Breast epithelium (tissue), 3 donors: ENCODE measurements at regions not wholly inside any gene's neighbourhood (a gene's known extent, or its start where the extent isn't known, plus 50 kb on each side); places are given as distances from the start of the nearest gene placed in this dataset.

Experiments used
- CTCF ChIP-seq, 3 donors: fragments of 450-650 bp; IDR thresholded peaks; one replicate each; pipeline ENCODE4 v1.5.1; 2016 to 2017; ENCODE audit warnings: antibody characterized with exemption in 3 of 3, mild to moderate bottlenecking in 3 of 3, moderate library complexity in 3 of 3
- POLR2A ChIP-seq: fragments of 450-650 bp; IDR thresholded peaks from one replicate; pipeline ENCODE4 v1.6.1; 2016; ENCODE audit warnings: antibody characterized with exemption, mild to moderate bottlenecking, moderate library complexity
- POLR2AphosphoS5 ChIP-seq, 3 donors: sonication (generic); formaldehyde crosslinking; IDR thresholded peaks; one replicate each; pipeline ENCODE4 v1.6.1; 2017; ENCODE audit warnings: antibody characterized with exemption in 3 of 3

GRCh38 chr20:24048024-24048611 is 59.5 kb upstream of the GGTLC1 start:
- no peak for TF ChIP-seq CTCF (IDR thresholded peaks at IDR 0.05)
- TF ChIP-seq POLR2AphosphoS5 (IDR thresholded peaks at IDR 0.05), result no peak
- no peak for TF ChIP-seq POLR2A
